ENCODE measurements at regions not wholly inside any gene's neighbourhood (a gene's known extent, or its start where the extent isn't known, plus 50 kb on each side); places are given as distances from the start of the nearest gene placed in this dataset.

GRCh38 chr6:104282581-104282980 is 577.1 kb downstream of the HACE1 start:
- POLR2A ChIA-PET: no interaction called here
- in situ Hi-C loops (cut with HindIII; ENCODE audit: low pct_unique_long_range_greater_than_20kb, low sequenced_read_pairs): no loop called here
- intact Hi-C loops (cut with micrococcal nuclease; ENCODE audit: unreplicated experiment): no loop called here

GRCh38 chr6:104281370-104281769 is 578.3 kb downstream of the HACE1 start:
- Histone ChIP-seq H3K36me3 (ENCODE audit: control insufficient read depth, insufficient read depth, low read length) (no peaks in the 10 kb centered on the region), H3K27ac (ENCODE audit: low read length) (no peak overlapping the region), H3K4me3 (ENCODE audit: low read depth in 2 of 2, low read length in 2 of 2) (no peak overlapping the region), H3K27me3 (ENCODE audit: control insufficient read depth, insufficient read depth, low read length) (no peaks in the 10 kb centered on the region), H3K9me3 (ENCODE audit: control insufficient read depth, insufficient read depth, low read depth, low read length) (no peaks in the 10 kb centered on the region), H3K4me1 (ENCODE audit: control insufficient read depth, insufficient read depth, low read length) (no peaks in the 10 kb centered on the region)
- in situ Hi-C loops (cut with HindIII; ENCODE audit: low pct_unique_long_range_greater_than_20kb, low sequenced_read_pairs): no loop called here
- no TSS peak for BruUV-seq (replicated peaks)
- TF ChIP-seq CTCF (IDR thresholded peaks at IDR 0.05) (peak; percentile 7; the same call in 1 of the 2 replicates), REST (IDR thresholded peaks at IDR 0.05; ENCODE audit: insufficient read depth in 1 of 2, low read depth in 2 of 2, low read length in 1 of 2) (no peak)
- ChIA-PET POLR2A (no interaction called here), CTCF (no interaction called here)
- DNase-seq (ENCODE audit: low read depth, low spot score) (no peak), ATAC-seq (no peak)
- intact Hi-C loops (cut with micrococcal nuclease; ENCODE audit: unreplicated experiment): no loop called here

More at GRCh38 chr6:104282581-104282980, 577.1 kb downstream of the HACE1 start:
- ATAC-seq (no peak), DNase-seq (ENCODE audit: low read depth, low spot score) (no peak)
- BruUV-seq (replicated peaks): no TSS peak
- Histone ChIP-seq H3K27me3 (ENCODE audit: control insufficient read depth, insufficient read depth, low read length) (no peaks in the 10 kb centered on the region), H3K9me3 (ENCODE audit: control insufficient read depth, insufficient read depth, low read depth, low read length) (no peaks in the 10 kb centered on the region), H3K4me3 (ENCODE audit: low read depth in 2 of 2, low read length in 2 of 2) (no peak overlapping the region), H3K36me3 (ENCODE audit: control insufficient read depth, insufficient read depth, low read length) (no peaks in the 10 kb centered on the region), H3K27ac (ENCODE audit: low read length) (no peak overlapping the region), H3K4me1 (ENCODE audit: control insufficient read depth, insufficient read depth, low read length) (no peaks in the 10 kb centered on the region)
- CTCF ChIA-PET: no interaction called here
- TF ChIP-seq TCF7L2 (IDR thresholded peaks at IDR 0.05; ENCODE audit: low read depth, low read length) (no peak), SIN3A (IDR thresholded peaks at IDR 0.05; ENCODE audit: borderline replicate concordance, insufficient read depth, low read depth, low read length) (no peak), REST (IDR thresholded peaks at IDR 0.05; ENCODE audit: insufficient read depth in 1 of 2, low read depth in 2 of 2, low read length in 1 of 2) (no peak), CTCF (IDR thresholded peaks at IDR 0.05) (no peak)

Measured in Panc1 (cell line).